ENCODE measurements at regions not wholly inside any gene's neighbourhood (a gene's known extent, or its start where the extent isn't known, plus 50 kb on each side); places are given as distances from the start of the nearest gene placed in this dataset.

DNA sequence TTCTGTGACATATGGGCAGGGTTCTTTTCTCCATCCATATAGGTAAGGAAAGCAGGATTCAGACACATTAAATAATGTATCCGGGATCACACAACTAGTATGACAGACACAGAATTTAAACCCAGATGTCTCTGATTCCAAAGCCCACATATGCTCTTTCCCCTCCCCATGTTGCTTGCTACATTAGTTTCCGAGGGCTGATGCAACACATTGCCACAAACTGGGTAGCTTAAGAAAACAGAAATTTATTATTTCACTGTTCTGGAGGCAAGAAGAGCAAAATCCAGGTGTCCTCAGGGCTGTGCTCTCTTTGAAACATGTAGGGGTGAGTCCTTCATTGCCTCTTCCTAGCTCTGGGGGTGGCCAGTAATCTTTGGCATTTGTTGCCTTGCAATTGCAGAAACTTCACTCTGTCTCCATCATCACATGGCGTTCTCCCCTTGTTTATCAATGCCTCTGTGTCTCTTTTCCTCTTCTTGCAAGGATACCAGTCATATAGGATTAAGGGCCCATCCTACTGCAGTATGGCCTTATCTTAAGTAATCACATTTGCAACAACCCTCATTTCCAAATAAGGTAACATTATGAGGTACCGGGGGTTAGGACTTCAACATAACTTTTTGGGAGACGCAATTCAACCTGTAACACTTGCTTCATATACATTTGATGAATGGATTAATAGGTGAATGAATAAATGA lies 83.0 kb upstream of the CCND2 start:
- Histone ChIP-seq H3K9me2 (ENCODE audit: insufficient read depth, low read length) (no peaks in the 10 kb centered on the region), H2AFZ (ENCODE audit: low read depth, low read length) (no peak overlapping the region), H3K79me2 (replicated peaks; ENCODE audit: insufficient read depth, low read length) (no peaks in the 10 kb centered on the region), H3K4me2 (ENCODE audit: low read length) (no peak overlapping the region), H3F3A (ENCODE audit: insufficient read depth, low read length, poor library complexity, severe bottlenecking) (no peaks in the 10 kb centered on the region), H3K9me3 (ENCODE audit: low read length) (no peaks in the 10 kb centered on the region), H3K4me3 (ENCODE audit: low read length) (no peak overlapping the region), H3K36me3 (ENCODE audit: insufficient read depth, low read length) (no peaks in the 10 kb centered on the region), H4K20me1 (ENCODE audit: insufficient read depth) (no peaks in the 10 kb centered on the region), H3K27ac (ENCODE audit: low read length) (no peak overlapping the region), H3K9ac (ENCODE audit: low read length) (no peak overlapping the region), H3K27me3 (ENCODE audit: insufficient read depth, low read depth, low read length) (no peaks in the 10 kb centered on the region)
- TF ChIP-seq, protein P1, sequence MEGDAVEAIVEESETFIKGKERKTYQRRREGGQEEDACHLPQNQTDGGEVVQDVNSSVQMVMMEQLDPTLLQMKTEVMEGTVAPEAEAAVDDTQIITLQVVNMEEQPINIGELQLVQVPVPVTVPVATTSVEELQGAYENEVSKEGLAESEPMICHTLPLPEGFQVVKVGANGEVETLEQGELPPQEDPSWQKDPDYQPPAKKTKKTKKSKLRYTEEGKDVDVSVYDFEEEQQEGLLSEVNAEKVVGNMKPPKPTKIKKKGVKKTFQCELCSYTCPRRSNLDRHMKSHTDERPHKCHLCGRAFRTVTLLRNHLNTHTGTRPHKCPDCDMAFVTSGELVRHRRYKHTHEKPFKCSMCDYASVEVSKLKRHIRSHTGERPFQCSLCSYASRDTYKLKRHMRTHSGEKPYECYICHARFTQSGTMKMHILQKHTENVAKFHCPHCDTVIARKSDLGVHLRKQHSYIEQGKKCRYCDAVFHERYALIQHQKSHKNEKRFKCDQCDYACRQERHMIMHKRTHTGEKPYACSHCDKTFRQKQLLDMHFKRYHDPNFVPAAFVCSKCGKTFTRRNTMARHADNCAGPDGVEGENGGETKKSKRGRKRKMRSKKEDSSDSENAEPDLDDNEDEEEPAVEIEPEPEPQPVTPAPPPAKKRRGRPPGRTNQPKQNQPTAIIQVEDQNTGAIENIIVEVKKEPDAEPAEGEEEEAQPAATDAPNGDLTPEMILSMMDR (IDR thresholded peaks at IDR 0.05; ENCODE audit: poor library complexity, severe bottlenecking), result no peak
- no peak for TF ChIP-seq SMC3 (conservative IDR thresholded peaks at IDR 0.05; ENCODE audit: poor library complexity)
- TF ChIP-seq, protein P2, sequence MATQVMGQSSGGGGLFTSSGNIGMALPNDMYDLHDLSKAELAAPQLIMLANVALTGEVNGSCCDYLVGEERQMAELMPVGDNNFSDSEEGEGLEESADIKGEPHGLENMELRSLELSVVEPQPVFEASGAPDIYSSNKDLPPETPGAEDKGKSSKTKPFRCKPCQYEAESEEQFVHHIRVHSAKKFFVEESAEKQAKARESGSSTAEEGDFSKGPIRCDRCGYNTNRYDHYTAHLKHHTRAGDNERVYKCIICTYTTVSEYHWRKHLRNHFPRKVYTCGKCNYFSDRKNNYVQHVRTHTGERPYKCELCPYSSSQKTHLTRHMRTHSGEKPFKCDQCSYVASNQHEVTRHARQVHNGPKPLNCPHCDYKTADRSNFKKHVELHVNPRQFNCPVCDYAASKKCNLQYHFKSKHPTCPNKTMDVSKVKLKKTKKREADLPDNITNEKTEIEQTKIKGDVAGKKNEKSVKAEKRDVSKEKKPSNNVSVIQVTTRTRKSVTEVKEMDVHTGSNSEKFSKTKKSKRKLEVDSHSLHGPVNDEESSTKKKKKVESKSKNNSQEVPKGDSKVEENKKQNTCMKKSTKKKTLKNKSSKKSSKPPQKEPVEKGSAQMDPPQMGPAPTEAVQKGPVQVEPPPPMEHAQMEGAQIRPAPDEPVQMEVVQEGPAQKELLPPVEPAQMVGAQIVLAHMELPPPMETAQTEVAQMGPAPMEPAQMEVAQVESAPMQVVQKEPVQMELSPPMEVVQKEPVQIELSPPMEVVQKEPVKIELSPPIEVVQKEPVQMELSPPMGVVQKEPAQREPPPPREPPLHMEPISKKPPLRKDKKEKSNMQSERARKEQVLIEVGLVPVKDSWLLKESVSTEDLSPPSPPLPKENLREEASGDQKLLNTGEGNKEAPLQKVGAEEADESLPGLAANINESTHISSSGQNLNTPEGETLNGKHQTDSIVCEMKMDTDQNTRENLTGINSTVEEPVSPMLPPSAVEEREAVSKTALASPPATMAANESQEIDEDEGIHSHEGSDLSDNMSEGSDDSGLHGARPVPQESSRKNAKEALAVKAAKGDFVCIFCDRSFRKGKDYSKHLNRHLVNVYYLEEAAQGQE (IDR thresholded peaks at IDR 0.05; ENCODE audit: borderline replicate concordance), result no peak
- TF ChIP-seq RAD21 (conservative IDR thresholded peaks at IDR 0.05), result no peak
- no peak for TF ChIP-seq EP300 (conservative IDR thresholded peaks at IDR 0.05; ENCODE audit: poor library complexity, severe bottlenecking)
- no peak for TF ChIP-seq TAF1 (IDR thresholded peaks at IDR 0.05; ENCODE audit: low read depth)
- no peak for TF ChIP-seq POLR2AphosphoS5 (IDR thresholded peaks at IDR 0.05)
- TF ChIP-seq MXI1 (conservative IDR thresholded peaks at IDR 0.05; ENCODE audit: poor library complexity, severe bottlenecking), result no peak
- TF ChIP-seq EZH2 (IDR thresholded peaks at IDR 0.05; ENCODE audit: borderline replicate concordance, insufficient read depth, low read length, poor library complexity, severe bottlenecking), result no peak

DNA sequence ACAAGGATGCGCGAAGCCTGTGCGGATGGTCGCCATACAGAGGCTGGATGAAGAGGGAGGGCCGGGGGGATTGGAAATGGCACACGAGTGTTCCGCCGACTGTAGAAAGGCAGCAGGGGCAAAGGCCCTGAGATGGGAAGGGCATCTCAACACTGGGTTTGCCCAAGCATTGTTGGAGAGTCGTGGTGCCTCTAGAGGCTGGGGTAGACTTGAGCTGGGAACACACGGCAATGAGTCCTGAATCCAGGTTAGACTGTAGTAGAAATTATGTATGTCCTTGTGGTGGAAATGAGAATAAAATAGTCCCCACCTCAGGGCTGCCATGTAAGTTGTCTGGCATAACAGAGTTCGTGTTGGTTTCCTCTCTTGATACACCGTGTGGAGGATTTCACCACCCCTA lies 83.8 kb upstream of the CCND2 start:
- no peaks in the 10 kb centered on the region for H4K20me1 ChIP-seq (ENCODE audit: insufficient read depth)
- no peak overlapping the region for H2AFZ ChIP-seq (ENCODE audit: low read depth, low read length)
- H3K27ac ChIP-seq (ENCODE audit: low read length), result no peak overlapping the region
- H3K4me2 ChIP-seq (ENCODE audit: low read length), result no peak overlapping the region
- H3F3A ChIP-seq (ENCODE audit: insufficient read depth, low read length, poor library complexity, severe bottlenecking), result no peaks in the 10 kb centered on the region
- H3K9ac ChIP-seq (ENCODE audit: low read length), result no peak overlapping the region
- H3K27me3 ChIP-seq (ENCODE audit: insufficient read depth, low read depth, low read length), result no peaks in the 10 kb centered on the region
- TF ChIP-seq SMC3 (conservative IDR thresholded peaks at IDR 0.05; ENCODE audit: poor library complexity) (no peak), RAD21 (conservative IDR thresholded peaks at IDR 0.05) (no peak), EZH2 (IDR thresholded peaks at IDR 0.05; ENCODE audit: borderline replicate concordance, insufficient read depth, low read length, poor library complexity, severe bottlenecking) (no peak), EP300 (conservative IDR thresholded peaks at IDR 0.05; ENCODE audit: poor library complexity, severe bottlenecking) (no peak), MXI1 (conservative IDR thresholded peaks at IDR 0.05; ENCODE audit: poor library complexity, severe bottlenecking) (no peak), POLR2AphosphoS5 (IDR thresholded peaks at IDR 0.05) (no peak), TAF1 (IDR thresholded peaks at IDR 0.05; ENCODE audit: low read depth) (no peak)
- TF ChIP-seq, protein P1 (IDR thresholded peaks at IDR 0.05; ENCODE audit: poor library complexity, severe bottlenecking), result no peak
- TF ChIP-seq, protein P2 (IDR thresholded peaks at IDR 0.05; ENCODE audit: borderline replicate concordance), result no peak
- no peaks in the 10 kb centered on the region for H3K79me2 ChIP-seq (replicated peaks; ENCODE audit: insufficient read depth, low read length)
- H3K4me3 ChIP-seq (ENCODE audit: low read length), result no peak overlapping the region
- H3K36me3 ChIP-seq (ENCODE audit: insufficient read depth, low read length), result no peaks in the 10 kb centered on the region
- H3K9me2 ChIP-seq (ENCODE audit: insufficient read depth, low read length), result no peaks in the 10 kb centered on the region
- no peaks in the 10 kb centered on the region for H3K9me3 ChIP-seq (ENCODE audit: low read length)
